ENCODE measurements at regions not wholly inside any gene's neighbourhood (a gene's known extent, or its start where the extent isn't known, plus 50 kb on each side); places are given as distances from the start of the nearest gene placed in this dataset.
"Not testable (repeated sequence)": the region's sequence is repeated elsewhere in the genome, so short reads cannot be mapped to it uniquely, and the experiment has no call there.

GRCh38 chr4:66555301-66555700 lies 885.0 kb upstream of the EPHA5 start:
- DNase-seq (ENCODE audit: low spot score) = no peak

GRCh38 chr4:66554826-66555225 lies 884.5 kb upstream of the EPHA5 start:
- no peak for DNase-seq (ENCODE audit: low spot score)

GRCh38 chr4:66545301-66545700 lies 875.0 kb upstream of the EPHA5 start:
- DNase-seq (ENCODE audit: low spot score) = not testable (repeated sequence)

- no peak for DNase-seq (ENCODE audit: low spot score)
Measured at GRCh38 chr4:66544281-66544680, 874.0 kb upstream of the EPHA5 start.

- no peak for DNase-seq (ENCODE audit: low spot score)
Measured at GRCh38 chr4:66539745-66540144, 869.5 kb upstream of the EPHA5 start.

- DNase-seq (ENCODE audit: low spot score) = no peak
Measured at GRCh38 chr4:66524781-66525180, 854.5 kb upstream of the EPHA5 start.

GRCh38 chr4:66522244-66522643 lies 852.0 kb upstream of the EPHA5 start:
- DNase-seq (ENCODE audit: low spot score) = no peak

GRCh38 chr4:66516940-66517339 lies 846.7 kb upstream of the EPHA5 start:
- DNase-seq (ENCODE audit: low spot score) = no peak

GRCh38 chr4:66506985-66507384 lies 836.7 kb upstream of the EPHA5 start:
- DNase-seq (ENCODE audit: low spot score) = no peak

- DNase-seq (ENCODE audit: low spot score) = no peak
Measured at GRCh38 chr4:66501997-66502396, 831.7 kb upstream of the EPHA5 start.

- no peak for DNase-seq (ENCODE audit: low spot score)
Measured at GRCh38 chr4:66490729-66491128, 820.4 kb upstream of the EPHA5 start.

GRCh38 chr4:66489783-66490452 lies 819.6 kb upstream of the EPHA5 start:
- no peak for DNase-seq (ENCODE audit: low spot score)

- no peak for DNase-seq (ENCODE audit: low spot score)
Measured at GRCh38 chr4:66489370-66489769, 819.1 kb upstream of the EPHA5 start.

GRCh38 chr4:66486068-66486467 lies 815.8 kb upstream of the EPHA5 start:
- no peak for DNase-seq (ENCODE audit: low spot score)

GRCh38 chr4:66482186-66482585 lies 811.9 kb upstream of the EPHA5 start:
- no peak for DNase-seq (ENCODE audit: low spot score)

GRCh38 chr4:66475596-66475995 lies 805.3 kb upstream of the EPHA5 start:
- DNase-seq (ENCODE audit: low spot score) = no peak

GRCh38 chr4:66465111-66465510 lies 794.8 kb upstream of the EPHA5 start:
- DNase-seq (ENCODE audit: low spot score) = no peak

- DNase-seq (ENCODE audit: low spot score) = not testable (repeated sequence)
Measured at GRCh38 chr4:66462890-66463289, 792.6 kb upstream of the EPHA5 start.

GRCh38 chr4:66451741-66452140 lies 781.5 kb upstream of the EPHA5 start:
- no peak for DNase-seq (ENCODE audit: low spot score)

- no peak for DNase-seq (ENCODE audit: low spot score)
Measured at GRCh38 chr4:66443008-66443407, 772.7 kb upstream of the EPHA5 start.

- DNase-seq (ENCODE audit: low spot score) = no peak
Measured at GRCh38 chr4:66439508-66439907, 769.2 kb upstream of the EPHA5 start.

GRCh38 chr4:66433706-66434105 lies 763.4 kb upstream of the EPHA5 start:
- no peak for DNase-seq (ENCODE audit: low spot score)

- no peak for DNase-seq (ENCODE audit: low spot score)
Measured at GRCh38 chr4:66430856-66431255, 760.6 kb upstream of the EPHA5 start.

GRCh38 chr4:66429276-66429675 lies 759.0 kb upstream of the EPHA5 start:
- no peak for DNase-seq (ENCODE audit: low spot score)

GRCh38 chr4:66416425-66416824 lies 746.1 kb upstream of the EPHA5 start:
- no peak for DNase-seq (ENCODE audit: low spot score)

All from HuH-7.5 (cell line).